ENCODE measurements at regions not wholly inside any gene's neighbourhood (a gene's known extent, or its start where the extent isn't known, plus 50 kb on each side); places are given as distances from the start of the nearest gene placed in this dataset.

DNA sequence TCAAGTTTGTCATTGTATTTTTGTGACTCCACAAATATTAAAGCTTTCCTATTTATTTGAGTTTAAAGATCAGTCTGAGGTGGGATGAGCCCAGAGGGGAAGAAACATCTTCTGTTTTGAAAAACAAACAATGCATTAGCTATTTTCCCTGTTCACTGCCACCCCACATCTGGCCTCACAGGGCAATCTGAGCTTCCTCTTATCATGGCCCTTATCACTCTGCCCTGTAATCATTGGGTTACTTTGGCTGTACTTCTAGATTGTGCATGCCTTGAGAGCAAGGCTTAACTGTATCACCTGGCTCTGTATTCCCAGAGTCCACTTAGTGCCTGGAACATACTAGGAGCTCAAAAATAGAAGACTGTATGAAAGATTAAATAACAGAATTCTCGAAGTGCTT, 241.6 kb upstream of the NT5C1B start (continued):
- TF ChIP-seq ZSCAN9 (CRISPR knock-in tag; IDR thresholded peaks at IDR 0.05; ENCODE audit: borderline replicate concordance) (0 out of 2 replicates have a peak, but pooled peaks have one; percentile 28), FOXJ3 (CRISPR knock-in tag; IDR thresholded peaks at IDR 0.05; ENCODE audit: borderline replicate concordance) (peak; percentile 63; the same call in 1 of the 2 replicates), JUND (CRISPR knock-in tag; IDR thresholded peaks at IDR 0.05) (peak; percentile 33; the same call in 1 of the 2 replicates), RARA (CRISPR knock-in tag; IDR thresholded peaks at IDR 0.05) (peak; percentile 46), SOX5 (CRISPR knock-in tag; IDR thresholded peaks at IDR 0.05; ENCODE audit: borderline replicate concordance) (peak; percentile 46; the same call in 1 of the 2 replicates), KMT2B (CRISPR knock-in tag; IDR thresholded peaks at IDR 0.05) (no peak), CHD4 (IDR thresholded peaks at IDR 0.05; ENCODE audit: borderline replicate concordance, low read length) (no peak), ZNF75D (CRISPR knock-in tag; IDR thresholded peaks at IDR 0.05; ENCODE audit: borderline replicate concordance) (no peak), TBP (CRISPR knock-in tag; IDR thresholded peaks at IDR 0.05) (no peak), MAFG (CRISPR knock-in tag; IDR thresholded peaks at IDR 0.05) (no peak), NCOA5 (CRISPR knock-in tag; IDR thresholded peaks at IDR 0.05) (no peak), SMAD3 (CRISPR knock-in tag; IDR thresholded peaks at IDR 0.05) (no peak), HMG20B (CRISPR knock-in tag; conservative IDR thresholded peaks at IDR 0.05) (0 out of 2 replicates have a peak, but pooled peaks have one; percentile 27), ZNF44 (CRISPR knock-in tag; IDR thresholded peaks at IDR 0.05) (no peak), ZNF644 (CRISPR knock-in tag; IDR thresholded peaks at IDR 0.05; ENCODE audit: low read depth) (0 out of 2 replicates have a peak, but pooled peaks have one; percentile 37), NCOA2 (CRISPR knock-in tag; IDR thresholded peaks at IDR 0.05) (peak; percentile 69), PAX8 (CRISPR knock-in tag; IDR thresholded peaks at IDR 0.05; ENCODE audit: borderline replicate concordance) (no peak), FOXA1 (IDR thresholded peaks at IDR 0.05) (no peak), FOXA1 (CRISPR knock-in tag; IDR thresholded peaks at IDR 0.05) (peak; percentile 45; the same call in 1 of the 2 replicates), CREB1 (IDR thresholded peaks at IDR 0.05) (no peak), CREB1 (CRISPR knock-in tag; IDR thresholded peaks at IDR 0.05) (peak; percentile 38; the same call in 1 of the 2 replicates), PLRG1 (conservative IDR thresholded peaks at IDR 0.05) (no peak), MTA1 (CRISPR knock-in tag; IDR thresholded peaks at IDR 0.05; ENCODE audit: borderline replicate concordance) (no peak), ZNF784 (CRISPR knock-in tag; IDR thresholded peaks at IDR 0.05; ENCODE audit: borderline replicate concordance) (no peak), NR0B2 (CRISPR knock-in tag; IDR thresholded peaks at IDR 0.05) (no peak), ISL2 (CRISPR knock-in tag; IDR thresholded peaks at IDR 0.05) (peak; percentile 79; the same call in 1 of the 2 replicates), PAXIP1 (CRISPR knock-in tag; conservative IDR thresholded peaks at IDR 0.05) (peak; percentile 57), ZFP36L1 (CRISPR knock-in tag; IDR thresholded peaks at IDR 0.05) (no peak), MAF1 (CRISPR knock-in tag; IDR thresholded peaks at IDR 0.05; ENCODE audit: borderline replicate concordance) (no peak)
